Uterus (tissue), 2 donors: ENCODE measurements at regions not wholly inside any gene's neighbourhood (a gene's known extent, or its start where the extent isn't known, plus 50 kb on each side); places are given as distances from the start of the nearest gene placed in this dataset.

ENCODE experiments used
- CTCF ChIP-seq, 4 experiments: fragments of 200-600 bp in 2 of 4; fragments of 450-650 bp in 2 of 4; sonication (generic) in 2 of 4; IDR thresholded peaks; one replicate each; pipeline ENCODE4 v1.5.1; 2016 to 2019; ENCODE audit warnings: antibody characterized with exemption in 4 of 4, mild to moderate bottlenecking in 2 of 4, moderate library complexity in 1 of 4
- POLR2A ChIP-seq, 2 donors: fragments of 450-650 bp; IDR thresholded peaks; one replicate each; pipeline ENCODE4 v1.6.1; 2016; ENCODE audit warnings: antibody characterized with exemption in 2 of 2, mild to moderate bottlenecking in 1 of 2, moderate library complexity in 1 of 2

- TF ChIP-seq CTCF (IDR thresholded peaks at IDR 0.05) (no peak), POLR2A (IDR thresholded peaks at IDR 0.05) (no peak)
Measured at GRCh38 chr4:27728892-27729291, 868.3 kb downstream of the STIM2 start.
